Activated gamma-delta T cell treated with anti-CD3 and anti-CD28 coated beads, Interleukin-2, amount 50 U/mL, for 16 hours (primary cell): ENCODE measurements at regions not wholly inside any gene's neighbourhood (a gene's known extent, or its start where the extent isn't known, plus 50 kb on each side); places are given as distances from the start of the nearest gene placed in this dataset.

Source experiments
- DNase-seq: peaks from one replicate; pipeline ENCODE4 v3.0.0-alpha.2; 2020; ENCODE audit warnings: low read depth

GRCh38 chrX:40149286-40150175 is 51.8 kb upstream of the BCOR start:
- no peak for DNase-seq

- DNase-seq: no peak
These were observed 50.9 kb upstream of the BCOR start for GRCh38 chrX:40148385-40149285.

- DNase-seq: no peak
These were observed 50.2 kb upstream of the BCOR start for GRCh38 chrX:40147971-40148370.
